HG03520 (cell line): ENCODE measurements at regions not wholly inside any gene's neighbourhood (a gene's known extent, or its start where the extent isn't known, plus 50 kb on each side); places are given as distances from the start of the nearest gene placed in this dataset.
"Not testable (repeated sequence)": the region's sequence is repeated elsewhere in the genome, so short reads cannot be mapped to it uniquely, and the experiment has no call there.

Source experiments
- ATAC-seq: cut with Tn5 transposase; IDR thresholded peaks from one replicate; pipeline ENCODE4 v1.9.1; 2021; ENCODE audit warnings: mild to moderate bottlenecking, moderate library complexity; ENCODE audit not compliant: unreplicated experiment

DNA sequence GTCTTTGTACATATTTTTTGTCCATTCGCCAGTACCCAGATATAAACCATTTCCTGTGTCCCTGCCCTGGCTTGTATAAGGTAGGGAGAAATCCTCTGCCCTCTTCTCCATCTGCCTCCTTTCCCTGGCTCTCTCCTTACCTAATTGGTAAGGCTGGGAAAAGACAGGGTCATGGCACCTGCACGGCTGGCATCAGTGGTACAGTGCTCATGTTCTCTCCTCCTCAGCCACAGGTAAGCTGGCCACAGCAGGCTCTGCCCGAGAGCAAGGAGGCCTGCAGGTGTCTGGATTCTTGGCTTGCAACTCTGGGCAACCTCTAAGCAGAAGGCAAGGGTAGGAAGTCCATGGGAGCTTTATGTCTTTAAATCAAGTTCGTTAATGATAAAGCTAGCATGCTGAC, 419.9 kb downstream of the BUD13 start:
- no peak for ATAC-seq

DNA sequence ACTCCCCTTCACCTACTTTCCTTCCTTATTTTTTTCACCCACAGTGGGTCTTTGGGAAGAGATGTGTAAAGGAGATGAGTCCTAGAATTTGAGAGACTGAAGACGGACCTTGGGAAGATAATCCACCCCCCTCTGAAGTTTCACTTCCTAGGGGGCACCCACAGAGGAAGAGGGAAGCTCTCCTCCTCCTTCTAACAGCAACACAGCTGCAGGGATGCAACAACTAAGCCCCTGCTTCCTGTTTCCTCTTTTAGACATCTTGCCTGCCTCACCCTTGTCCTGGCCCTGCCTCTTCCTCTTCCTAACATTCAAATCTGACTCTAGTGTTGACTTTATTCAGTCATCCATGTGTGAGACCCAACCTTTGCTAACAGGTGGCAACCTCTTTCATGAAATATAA, 424.6 kb downstream of the BUD13 start:
- ATAC-seq = no peak

DNA sequence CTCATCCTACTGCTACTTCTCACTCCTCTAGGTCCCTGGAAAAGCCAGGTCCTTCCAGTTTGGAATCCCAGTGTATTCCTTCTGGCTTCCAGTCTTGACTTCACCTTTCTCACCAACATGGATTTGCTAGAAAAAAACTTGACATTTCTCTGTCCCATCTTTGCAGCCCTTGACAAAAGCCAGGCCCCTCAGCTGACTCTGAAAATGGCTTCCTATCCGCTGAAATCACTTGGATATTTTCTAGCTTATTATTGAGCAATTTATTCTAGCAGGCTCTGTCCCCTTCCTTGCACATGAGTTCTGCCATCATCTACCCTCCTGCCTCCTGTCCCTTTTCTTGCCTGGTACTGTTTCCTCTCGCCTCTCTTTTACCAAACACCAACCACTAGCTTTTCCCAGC, 427.2 kb downstream of the BUD13 start:
- no peak for ATAC-seq

DNA sequence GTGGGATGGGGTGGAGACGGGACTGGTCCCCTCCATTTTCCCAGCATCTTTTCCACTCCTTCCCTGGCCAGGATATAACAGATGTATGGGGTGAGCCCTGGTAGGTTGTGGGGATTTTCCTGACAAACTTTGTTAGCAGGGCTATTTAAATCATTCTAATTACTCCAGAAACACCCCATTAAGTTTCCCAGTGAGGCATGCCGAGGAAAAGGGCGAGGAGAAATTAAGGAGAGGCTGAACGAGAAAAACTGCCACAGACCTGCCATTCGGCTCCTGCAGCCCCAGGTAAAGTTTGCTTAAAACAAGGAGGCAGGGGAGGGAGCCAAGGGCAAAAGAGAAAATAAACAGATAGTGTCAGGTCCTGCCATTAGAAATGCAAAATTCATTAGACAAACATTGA, 428.2 kb downstream of the BUD13 start:
- no peak for ATAC-seq

DNA sequence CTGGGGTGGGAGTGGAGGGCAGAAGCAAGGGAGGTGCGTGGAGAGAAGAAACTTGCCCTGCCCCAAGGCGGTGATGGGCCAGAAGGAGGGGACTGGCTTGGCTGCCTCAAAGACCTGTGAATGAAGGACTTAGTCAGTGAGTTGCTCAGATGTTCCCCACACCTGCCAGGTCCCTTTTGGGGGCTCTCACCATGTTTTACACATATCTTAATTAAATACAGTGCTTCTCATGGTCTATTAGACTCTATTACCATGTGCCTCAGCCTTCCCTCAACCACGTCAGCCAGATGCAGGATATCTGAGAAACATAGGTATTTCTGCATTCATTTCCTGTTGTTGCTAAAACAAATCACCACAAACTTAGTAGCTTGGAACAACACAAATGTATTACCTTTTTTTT, 429.5 kb downstream of the BUD13 start:
- ATAC-seq = no peak

DNA sequence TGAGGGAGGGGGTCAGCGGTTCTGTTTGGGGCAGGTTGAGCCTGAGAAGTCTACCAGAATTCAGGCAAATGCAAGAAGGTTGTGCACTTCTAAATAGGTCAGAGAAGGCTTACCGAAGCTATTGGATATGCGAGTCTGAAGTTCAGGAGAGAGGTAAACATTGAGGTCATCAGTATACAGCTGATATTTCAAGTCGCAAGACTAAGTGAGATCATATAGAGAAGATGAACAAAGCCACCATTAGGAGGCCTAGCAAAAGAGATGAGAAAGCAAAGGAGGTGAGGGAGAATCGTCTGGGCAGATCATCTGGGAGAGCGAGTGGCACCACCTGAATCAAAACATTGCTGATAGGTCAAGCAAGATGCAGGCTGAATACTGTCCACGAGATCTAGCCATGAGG, 430.6 kb downstream of the BUD13 start:
- no peak for ATAC-seq

DNA sequence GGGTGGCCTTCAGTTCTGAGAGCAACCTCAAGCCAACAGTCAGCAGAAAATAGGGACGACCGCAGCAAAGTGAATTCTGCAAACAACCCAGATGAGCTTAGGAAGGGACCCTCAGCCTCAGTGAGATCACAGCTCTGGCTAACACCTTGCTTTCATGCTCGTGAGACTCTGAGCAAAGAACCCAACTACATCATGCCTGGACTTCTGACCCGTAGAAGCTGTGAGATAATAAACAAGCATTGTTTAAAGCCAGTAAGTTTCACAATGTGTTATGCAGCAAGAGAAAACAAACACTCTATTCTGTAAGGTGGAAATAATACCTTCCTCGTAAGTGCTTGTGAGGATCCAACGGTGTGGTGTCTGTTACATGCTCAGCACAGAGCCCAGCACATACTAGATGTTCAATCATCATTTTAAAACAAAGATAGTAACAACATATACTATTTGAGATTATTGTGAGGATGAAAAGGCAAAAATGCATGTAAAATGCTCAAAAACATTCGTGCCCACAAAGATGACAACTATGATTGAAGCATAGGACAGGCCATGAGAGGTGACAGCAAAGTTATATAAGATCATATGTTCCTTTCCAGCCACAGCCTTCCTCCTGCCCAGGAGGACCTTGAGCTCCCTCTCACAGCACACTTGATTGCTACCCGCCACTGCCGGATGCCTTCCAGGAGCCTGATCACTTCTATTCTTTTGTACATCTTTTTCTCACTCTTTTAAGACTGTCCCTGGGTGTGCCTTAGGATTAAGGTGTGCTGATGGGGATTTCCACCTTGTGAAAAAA, 433.3 kb downstream of the BUD13 start:
- ATAC-seq = no peak

DNA sequence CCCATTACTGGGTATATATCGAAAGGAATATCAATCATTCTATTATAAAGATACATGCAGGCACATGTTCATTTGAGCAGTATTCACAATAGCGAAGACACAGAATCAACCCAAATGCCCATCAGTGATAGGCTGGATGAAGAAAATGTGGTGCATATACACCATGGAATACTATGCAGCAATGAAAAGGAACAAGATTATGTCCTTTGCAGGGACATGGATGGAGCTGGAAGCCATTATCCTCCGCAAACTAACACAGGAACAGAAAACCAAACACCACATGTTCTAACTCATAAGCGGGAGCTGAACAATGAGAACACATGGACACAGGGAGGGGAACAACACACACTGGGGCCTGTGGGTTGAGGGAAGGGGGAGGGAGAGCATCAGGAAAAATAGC, 434.3 kb downstream of the BUD13 start:
- not testable (repeated sequence) for ATAC-seq

DNA sequence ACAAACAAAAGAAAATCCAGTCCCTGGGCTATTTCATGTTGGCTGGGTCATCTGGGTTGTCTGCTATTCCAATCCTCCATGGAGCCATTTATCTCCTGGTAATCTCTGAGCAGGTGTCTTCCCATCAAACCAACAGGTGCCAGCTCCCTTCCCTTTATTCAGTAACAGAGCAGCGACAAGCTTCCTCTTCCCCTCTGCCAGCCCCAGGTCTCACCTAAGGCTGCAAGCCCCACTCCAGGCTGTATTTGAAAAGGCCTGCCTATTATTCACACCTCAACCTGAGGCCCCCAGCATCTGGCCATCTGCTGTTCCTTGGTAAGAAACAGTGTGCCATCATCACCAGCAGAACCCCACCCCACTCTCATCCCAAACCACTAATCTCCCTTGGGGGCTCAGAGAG, 436.2 kb downstream of the BUD13 start:
- ATAC-seq = no peak

DNA sequence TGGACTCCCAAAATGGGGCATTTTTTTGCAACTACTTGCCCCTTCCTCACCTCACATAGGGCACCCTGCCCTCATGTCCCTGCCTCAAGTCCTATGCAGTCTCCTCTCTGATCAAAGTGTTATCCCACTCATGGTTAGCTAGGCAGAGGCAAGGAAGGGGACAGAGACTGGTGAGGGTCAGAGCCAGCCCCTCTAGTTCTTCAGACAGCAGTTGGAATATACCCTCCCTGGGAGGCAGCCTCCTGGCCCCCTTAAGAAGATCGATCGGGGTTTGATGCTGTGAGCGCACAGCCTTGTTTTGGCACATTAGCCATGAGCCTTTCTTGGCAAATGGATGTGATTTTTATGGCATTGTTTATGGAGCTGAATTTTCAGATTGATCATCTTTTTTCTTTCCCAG, 436.9 kb downstream of the BUD13 start:
- no peak for ATAC-seq

DNA sequence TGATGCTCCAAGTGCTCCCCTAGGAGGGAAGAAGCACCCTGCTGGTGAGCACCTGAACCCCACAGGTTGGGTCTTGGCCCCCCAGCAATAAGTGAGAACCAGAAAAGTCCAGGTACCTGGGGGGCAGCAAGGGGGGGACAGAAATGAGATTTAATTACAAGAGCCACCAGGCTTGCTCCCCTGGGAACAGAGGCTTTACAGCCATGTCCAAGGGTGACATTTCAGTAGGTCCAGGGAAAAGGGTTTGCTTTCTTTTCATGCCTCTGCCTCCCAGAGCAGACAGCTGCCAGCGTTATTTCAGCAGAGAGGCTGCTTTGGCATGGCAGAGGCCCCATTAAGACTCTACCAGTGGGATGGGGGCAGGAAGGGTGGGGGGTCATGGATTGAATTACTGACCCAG, 437.7 kb downstream of the BUD13 start:
- no peak for ATAC-seq

DNA sequence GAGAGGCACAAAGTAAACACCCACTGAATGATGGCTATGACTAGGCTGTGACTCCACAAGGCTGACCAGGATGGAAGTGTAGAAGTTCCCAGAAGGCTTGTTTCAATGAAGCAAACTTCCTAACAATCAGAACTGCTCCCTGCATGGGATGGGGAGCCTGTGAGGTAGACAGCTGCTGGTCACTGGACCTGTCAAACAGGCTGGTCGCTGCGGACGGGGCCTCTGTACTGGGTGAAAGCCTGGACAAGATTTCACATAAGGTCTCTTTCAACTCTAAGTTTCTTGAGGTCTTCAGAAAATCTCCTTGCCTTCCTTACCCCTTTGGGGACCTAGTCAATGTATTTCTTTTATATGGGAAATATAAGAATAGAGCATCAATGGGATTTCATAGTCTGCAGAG, 438.2 kb downstream of the BUD13 start:
- ATAC-seq = no peak

DNA sequence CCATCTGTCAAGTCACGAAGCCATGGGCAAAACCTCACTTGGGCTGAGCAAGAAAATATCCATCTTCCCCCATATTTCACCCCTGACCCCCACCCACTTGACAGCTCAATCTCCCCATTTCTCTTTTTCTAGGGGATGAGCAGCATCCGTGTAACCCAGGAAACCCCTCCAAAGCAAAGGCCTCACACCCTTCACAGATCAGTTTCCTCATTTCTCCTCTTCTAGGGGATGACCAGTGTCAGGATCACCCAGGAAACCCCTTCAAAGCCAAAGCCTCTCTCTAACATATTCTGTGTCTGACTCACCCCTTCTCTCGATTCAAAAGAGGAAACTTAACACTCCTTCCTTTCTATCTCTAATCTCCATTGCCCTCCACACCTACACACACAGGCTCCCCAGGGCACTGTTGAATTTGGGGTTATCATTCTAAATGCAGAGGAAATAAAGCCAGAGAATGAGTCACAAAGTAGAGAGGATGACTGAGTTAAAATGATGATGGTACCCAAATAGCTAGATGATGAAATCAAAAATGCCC, 439.7 kb downstream of the BUD13 start:
- ATAC-seq = no peak

DNA sequence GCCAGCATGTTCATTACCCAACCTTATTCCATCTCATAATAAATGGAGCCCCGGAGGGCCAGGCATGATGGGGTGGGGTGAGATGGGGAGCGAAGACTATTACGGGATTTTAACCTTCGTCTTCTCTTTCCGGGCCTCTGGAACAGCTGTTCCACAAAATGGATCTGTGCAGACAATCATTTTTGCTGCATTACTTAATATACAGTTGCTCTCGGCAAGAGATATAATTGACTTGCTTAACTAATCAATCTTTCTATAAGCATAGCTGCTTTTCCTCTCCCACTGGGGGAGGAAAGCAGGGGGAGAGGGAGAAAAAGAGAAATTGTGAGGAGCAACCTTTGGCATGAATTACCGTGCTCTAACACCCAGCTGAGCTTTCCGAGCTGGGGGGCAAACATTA, 440.4 kb downstream of the BUD13 start:
- no peak for ATAC-seq

DNA sequence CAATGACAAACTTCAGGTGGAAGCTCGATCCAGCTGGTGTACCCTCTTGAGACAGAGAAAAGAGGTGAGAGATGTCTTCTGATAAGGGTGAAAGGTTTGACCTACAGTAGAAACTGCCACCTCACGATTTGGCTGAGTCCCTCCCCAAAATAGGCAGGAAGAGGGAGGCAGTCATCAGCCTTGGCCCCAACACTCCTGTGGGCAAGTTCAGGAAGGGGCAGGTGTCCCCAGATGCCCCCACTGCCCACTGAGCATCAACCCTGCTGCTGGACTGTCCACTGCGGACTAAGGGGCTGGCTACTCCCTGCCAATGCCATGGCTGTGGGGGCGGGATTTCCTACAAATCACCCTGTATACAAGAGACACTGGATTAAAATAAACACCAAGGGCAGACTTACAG, 441.4 kb downstream of the BUD13 start:
- ATAC-seq = no peak

DNA sequence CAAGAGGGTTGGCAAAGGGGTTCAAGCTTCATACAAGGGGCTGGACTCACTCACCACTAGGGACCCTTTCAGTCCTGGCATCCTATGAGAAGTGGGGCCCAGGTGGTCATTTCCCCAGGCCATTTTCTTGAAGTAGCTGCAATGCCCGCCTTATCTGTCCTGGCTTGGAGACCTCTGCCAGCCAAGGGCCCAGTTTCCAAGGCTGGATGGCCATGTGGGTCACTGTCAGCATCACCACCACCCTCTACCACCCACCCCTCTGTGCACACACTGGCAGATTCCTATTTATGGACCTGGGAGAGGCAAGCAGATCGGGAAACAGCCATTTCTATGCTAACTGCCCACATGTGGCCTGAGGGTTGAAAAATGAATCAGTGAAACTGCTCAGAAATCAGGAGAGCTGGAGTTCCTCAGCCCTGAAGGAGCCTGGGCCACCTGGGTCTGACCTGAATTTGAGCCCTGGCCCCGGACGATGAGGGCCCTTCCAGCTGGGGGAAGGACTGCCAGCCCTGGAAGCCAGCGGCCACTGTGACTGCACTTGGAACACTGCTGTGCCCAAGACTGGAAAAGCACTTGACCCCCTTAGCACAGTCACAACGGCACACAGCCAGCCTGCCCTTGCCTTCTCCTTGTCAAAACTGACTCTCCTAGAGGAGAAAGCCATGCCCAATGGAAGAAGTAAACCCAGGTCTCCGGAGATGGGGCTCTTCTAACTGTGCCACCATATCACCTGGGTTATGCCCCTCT, 442.2 kb downstream of the BUD13 start:
- no peak for ATAC-seq

DNA sequence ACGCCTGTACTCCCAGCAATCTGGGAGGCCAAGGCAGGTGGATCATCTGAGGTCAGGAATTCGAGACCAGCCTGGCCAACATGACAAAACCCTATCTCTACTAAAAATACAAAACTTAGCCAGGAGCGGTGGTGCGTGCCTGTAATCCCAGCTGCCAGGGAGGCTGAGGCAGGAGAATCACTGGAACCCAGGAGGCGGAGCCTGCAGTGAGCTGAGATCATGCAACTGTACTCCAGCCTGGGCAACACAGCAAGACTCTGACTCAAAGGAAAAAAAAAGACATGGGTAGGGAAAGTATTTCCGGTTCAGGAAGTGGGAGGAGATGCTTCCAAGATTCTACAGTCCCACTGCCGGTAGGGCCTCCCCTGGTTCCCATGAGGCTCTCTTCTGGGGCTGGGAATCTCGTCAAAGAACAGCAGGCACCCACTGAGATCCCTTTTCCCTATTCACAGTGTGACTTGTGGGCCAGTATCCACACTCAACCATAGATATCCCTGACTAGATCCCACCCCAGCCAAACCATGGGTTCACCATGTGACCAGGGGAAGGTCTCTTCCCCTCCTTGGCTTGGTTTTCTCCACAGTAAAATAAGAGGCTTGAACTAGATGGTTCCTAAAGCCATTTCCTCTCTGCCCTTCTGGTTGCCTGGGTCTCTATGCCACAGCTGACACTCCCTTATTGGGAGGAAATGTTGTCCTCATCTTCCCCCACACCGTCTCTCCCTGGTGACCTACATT, 443.3 kb downstream of the BUD13 start:
- no peak for ATAC-seq

DNA sequence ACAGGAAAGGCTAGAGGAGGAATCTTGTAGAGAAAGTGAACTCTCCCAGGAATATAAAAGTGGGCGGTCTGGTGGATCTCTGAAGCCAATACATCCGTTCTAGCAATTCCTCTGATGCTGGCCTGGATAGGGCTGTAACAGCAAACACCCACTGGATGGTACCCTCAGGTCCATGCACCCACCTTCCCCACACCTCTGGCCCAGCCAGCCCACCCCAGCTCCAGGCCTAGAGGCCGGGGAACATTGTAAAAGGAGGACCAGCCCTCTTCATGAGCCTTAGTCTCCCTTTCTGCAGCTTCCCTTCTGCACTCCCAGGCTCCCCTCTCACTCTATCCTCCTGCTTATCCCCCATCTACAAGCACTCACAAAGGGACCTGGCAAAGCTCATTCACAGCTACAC, 443.9 kb downstream of the BUD13 start:
- ATAC-seq = no peak

DNA sequence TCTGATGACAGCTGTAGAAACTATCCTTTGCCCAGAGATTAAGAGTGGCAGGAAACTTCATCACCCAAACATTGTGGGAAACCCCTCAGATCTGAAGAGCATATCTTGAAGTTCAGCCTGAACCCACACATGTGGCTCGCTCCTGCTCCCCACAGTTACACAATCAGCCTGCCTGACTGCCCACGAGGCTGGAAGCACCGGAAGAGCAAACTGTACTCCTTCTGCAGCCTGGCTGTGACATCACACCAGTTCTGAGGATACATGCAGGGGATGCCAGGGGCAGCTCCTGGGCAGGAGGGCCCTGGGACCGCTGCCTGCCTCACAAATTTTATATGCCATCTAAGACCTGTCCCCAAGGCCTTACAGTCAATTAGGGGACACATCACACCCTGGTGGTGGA, 444.4 kb downstream of the BUD13 start:
- no peak for ATAC-seq

DNA sequence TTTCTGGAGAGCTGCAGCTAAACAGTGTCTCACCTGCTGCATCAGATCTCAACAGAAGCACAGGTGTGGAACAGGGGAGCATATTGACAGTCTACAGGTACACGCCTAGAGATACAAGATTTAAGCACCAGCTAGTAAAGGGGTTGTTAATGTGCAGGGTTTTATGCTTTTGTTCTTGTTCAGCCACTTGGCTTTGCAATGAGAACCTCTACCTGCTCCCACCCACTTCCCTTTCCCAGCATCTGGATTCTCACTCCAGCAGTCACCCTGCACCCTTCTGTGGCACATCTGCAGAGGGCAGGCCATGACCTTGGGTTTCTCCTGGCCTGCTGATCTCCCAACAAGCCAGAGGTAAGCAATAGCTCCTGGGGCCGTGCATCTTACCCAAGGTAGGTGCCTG, 446.6 kb downstream of the BUD13 start:
- ATAC-seq = no peak

DNA sequence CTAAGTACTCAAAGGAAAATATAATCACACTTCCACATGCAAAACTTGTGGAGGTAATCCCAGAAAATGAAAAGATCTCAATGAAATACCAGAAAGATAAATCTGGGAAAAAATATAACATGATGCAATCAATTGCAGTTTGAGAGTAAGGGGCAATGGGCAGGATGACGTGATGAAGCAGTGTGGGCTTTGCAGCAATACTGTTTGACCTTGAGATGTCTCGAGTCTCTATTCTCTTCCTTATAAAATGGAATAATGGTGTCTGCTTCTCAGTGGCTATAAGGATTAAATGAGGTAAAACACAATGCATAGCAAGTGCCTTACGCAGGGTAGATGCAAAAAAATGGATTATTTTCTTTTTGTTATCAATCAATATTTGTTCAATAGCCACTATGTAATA, 447.5 kb downstream of the BUD13 start:
- ATAC-seq = no peak

DNA sequence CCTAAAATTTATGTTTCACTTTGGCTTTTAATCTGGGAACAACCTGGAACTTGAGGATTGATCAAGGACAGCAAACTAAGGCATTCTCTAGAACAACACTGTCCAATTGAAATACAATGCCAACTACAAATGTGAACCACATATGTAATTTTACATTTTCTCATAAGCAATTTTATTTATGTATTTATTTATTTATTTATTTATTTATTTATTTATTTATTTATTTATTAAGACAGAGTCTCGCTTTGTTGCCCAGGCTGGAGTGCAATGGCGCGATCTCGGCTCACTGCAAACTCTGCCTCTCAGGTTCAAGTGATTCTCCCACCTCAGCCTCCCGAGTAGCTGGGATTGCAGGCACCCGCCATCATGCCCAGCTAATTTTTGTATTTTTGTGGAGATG, 448.7 kb downstream of the BUD13 start:
- ATAC-seq = not testable (repeated sequence)
